Esophagus squamous epithelium (tissue), 4 donors: ENCODE measurements at regions not wholly inside any gene's neighbourhood (a gene's known extent, or its start where the extent isn't known, plus 50 kb on each side); places are given as distances from the start of the nearest gene placed in this dataset.

Source experiments
- POLR2A ChIP-seq, 4 donors: fragments of 450-650 bp; IDR thresholded peaks; one replicate each; pipeline ENCODE4 v1.6.1; 2017; ENCODE audit warnings: antibody characterized with exemption in 4 of 4, mild to moderate bottlenecking in 4 of 4, moderate library complexity in 3 of 4
- TF ChIP-seq, protein P1 (sequence below), 6 experiments: fragments of 450-650 bp in 4 of 6; fragments of 200-600 bp in 2 of 6; sonication (generic) in 2 of 6; IDR thresholded peaks; one replicate each; pipeline ENCODE4 v1.5.1; 2016 to 2019; ENCODE audit warnings: antibody characterized with exemption in 6 of 6, mild to moderate bottlenecking in 4 of 6, moderate library complexity in 4 of 6

- TF ChIP-seq POLR2A (IDR thresholded peaks at IDR 0.05), result no peak
- TF ChIP-seq, protein P1, sequence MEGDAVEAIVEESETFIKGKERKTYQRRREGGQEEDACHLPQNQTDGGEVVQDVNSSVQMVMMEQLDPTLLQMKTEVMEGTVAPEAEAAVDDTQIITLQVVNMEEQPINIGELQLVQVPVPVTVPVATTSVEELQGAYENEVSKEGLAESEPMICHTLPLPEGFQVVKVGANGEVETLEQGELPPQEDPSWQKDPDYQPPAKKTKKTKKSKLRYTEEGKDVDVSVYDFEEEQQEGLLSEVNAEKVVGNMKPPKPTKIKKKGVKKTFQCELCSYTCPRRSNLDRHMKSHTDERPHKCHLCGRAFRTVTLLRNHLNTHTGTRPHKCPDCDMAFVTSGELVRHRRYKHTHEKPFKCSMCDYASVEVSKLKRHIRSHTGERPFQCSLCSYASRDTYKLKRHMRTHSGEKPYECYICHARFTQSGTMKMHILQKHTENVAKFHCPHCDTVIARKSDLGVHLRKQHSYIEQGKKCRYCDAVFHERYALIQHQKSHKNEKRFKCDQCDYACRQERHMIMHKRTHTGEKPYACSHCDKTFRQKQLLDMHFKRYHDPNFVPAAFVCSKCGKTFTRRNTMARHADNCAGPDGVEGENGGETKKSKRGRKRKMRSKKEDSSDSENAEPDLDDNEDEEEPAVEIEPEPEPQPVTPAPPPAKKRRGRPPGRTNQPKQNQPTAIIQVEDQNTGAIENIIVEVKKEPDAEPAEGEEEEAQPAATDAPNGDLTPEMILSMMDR (IDR thresholded peaks at IDR 0.05), result no peak
Observed at GRCh38 chr2:65866148-65866547, 433.7 kb upstream of the SPRED2 start.
